Progenitor cell of endocrine pancreas (in vitro differentiated cells): ENCODE measurements at regions not wholly inside any gene's neighbourhood (a gene's known extent, or its start where the extent isn't known, plus 50 kb on each side); places are given as distances from the start of the nearest gene placed in this dataset.

ENCODE experiments used
- DNase-seq: peaks from one replicate; pipeline ENCODE4 v3.0.0; 2021; ENCODE audit warnings: low spot score; ENCODE audit not compliant: unreplicated experiment
- H3K27ac Mint-ChIP-seq: 2 replicates; pipeline ENCODE4 v1.8.0; 2021; ENCODE audit warnings: mild to moderate bottlenecking, moderate library complexity, mixed read lengths
- H3K27me3 Mint-ChIP-seq: 2 replicates; pipeline ENCODE4 v1.8.0; 2021; ENCODE audit warnings: mixed read lengths
- H3K36me3 Mint-ChIP-seq: 2 replicates; pipeline ENCODE4 v1.8.0; 2022; ENCODE audit warnings: mixed read lengths; ENCODE audit not compliant: insufficient read depth
- H3K4me1 Mint-ChIP-seq: 2 replicates; pipeline ENCODE4 v1.8.0; 2021; ENCODE audit warnings: low read depth, mixed read lengths
- H3K4me3 Mint-ChIP-seq: 2 replicates; pipeline ENCODE4 v1.8.0; 2021; ENCODE audit warnings: low read depth, mild to moderate bottlenecking, moderate library complexity, mixed read lengths
- H3K9me3 Mint-ChIP-seq: 2 replicates; pipeline ENCODE4 v1.8.0; 2021; ENCODE audit warnings: low read depth, mixed read lengths
- CTCF ChIP-seq: fragments of 200-600 bp; sonication (generic); IDR thresholded peaks from one replicate; pipeline ENCODE4 v1.5.0; 2021; ENCODE audit warnings: antibody characterized with exemption, mild to moderate bottlenecking; ENCODE audit not compliant: unreplicated experiment

- H3K27me3 Mint-ChIP-seq, result peaks cover 22% of the 10 kb centered on the region
- H3K9me3 Mint-ChIP-seq, result no peaks in the 10 kb centered on the region
- DNase-seq, result no peak
- H3K4me1 Mint-ChIP-seq, result no peaks in the 10 kb centered on the region
- no peak for TF ChIP-seq CTCF
- no peaks in the 10 kb centered on the region for H3K36me3 Mint-ChIP-seq
- H3K27ac Mint-ChIP-seq, result no peak overlapping the region
- H3K4me3 Mint-ChIP-seq, result no peak overlapping the region
Measured at GRCh38 chr19:30742406-30742938, 370.3 kb downstream of the ZNF536 start.

- no peak overlapping the region for H3K4me3 Mint-ChIP-seq
- no peak for TF ChIP-seq CTCF
- peaks cover 28% of the 10 kb centered on the region for H3K27me3 Mint-ChIP-seq
- H3K36me3 Mint-ChIP-seq, result no peaks in the 10 kb centered on the region
- no peak overlapping the region for H3K27ac Mint-ChIP-seq
- no peaks in the 10 kb centered on the region for H3K4me1 Mint-ChIP-seq
- no peak for DNase-seq
- H3K9me3 Mint-ChIP-seq, result no peaks in the 10 kb centered on the region
Measured at GRCh38 chr19:30741566-30741965, 369.4 kb downstream of the ZNF536 start.

- Mint-ChIP-seq H3K4me3 (no peak overlapping the region), H3K27ac (no peak overlapping the region), H3K9me3 (no peaks in the 10 kb centered on the region), H3K27me3 (peaks cover 36% of the 10 kb centered on the region), H3K4me1 (peaks cover 2% of the 10 kb centered on the region), H3K36me3 (no peaks in the 10 kb centered on the region)
- no peak for DNase-seq
- no peak for TF ChIP-seq CTCF
Measured at GRCh38 chr19:30739394-30739793, 367.2 kb downstream of the ZNF536 start.

- Mint-ChIP-seq H3K27me3 (peaks cover 35% of the 10 kb centered on the region), H3K4me3 (no peak overlapping the region), H3K27ac (no peak overlapping the region), H3K4me1 (peaks cover 2% of the 10 kb centered on the region), H3K9me3 (no peaks in the 10 kb centered on the region), H3K36me3 (no peaks in the 10 kb centered on the region)
- TF ChIP-seq CTCF, result no peak
- no peak for DNase-seq
Measured at GRCh38 chr19:30738047-30738446, 365.9 kb downstream of the ZNF536 start.

- Mint-ChIP-seq H3K9me3 (no peaks in the 10 kb centered on the region), H3K4me1 (peaks cover 2% of the 10 kb centered on the region), H3K36me3 (no peaks in the 10 kb centered on the region), H3K27ac (no peak overlapping the region), H3K4me3 (no peak overlapping the region), H3K27me3 (peaks cover 20% of the 10 kb centered on the region)
- no peak for DNase-seq
- no peak for TF ChIP-seq CTCF
Measured at GRCh38 chr19:30734669-30735068, 362.5 kb downstream of the ZNF536 start.
